ENCODE measurements at regions not wholly inside any gene's neighbourhood (a gene's known extent, or its start where the extent isn't known, plus 50 kb on each side); places are given as distances from the start of the nearest gene placed in this dataset.

DNA sequence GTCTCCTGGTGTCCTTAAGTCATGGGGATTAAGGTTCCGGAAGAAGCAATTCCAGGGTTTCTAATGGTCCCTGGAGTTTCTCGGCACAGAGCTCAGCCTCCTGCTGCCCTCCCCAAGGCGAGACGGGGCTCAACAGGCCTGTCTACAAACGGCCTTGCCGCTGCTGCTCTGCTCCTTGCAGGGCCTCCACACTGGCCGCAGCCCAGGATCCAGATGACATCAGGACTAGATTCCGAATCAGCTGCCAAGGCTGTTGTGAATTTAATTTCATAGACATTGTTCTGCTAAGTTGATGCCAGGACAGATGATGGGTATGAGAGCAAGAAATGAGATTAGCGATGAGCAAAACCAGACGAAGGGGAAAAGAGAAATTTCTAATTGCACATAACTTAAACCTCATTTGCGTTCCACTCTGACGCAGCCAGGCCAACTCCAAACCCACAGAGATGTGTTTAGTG, 103.6 kb upstream of the BACE2 start:
- Histone ChIP-seq H2BK5ac (ENCODE audit: insufficient read length, low read length) (no peak overlapping the region), H3K27me3 (ENCODE audit: insufficient read depth, low read length) (no peaks in the 10 kb centered on the region), H2BK120ac (ENCODE audit: low read depth, low read length, poor library complexity, severe bottlenecking) (no peak overlapping the region), H3K9me3 (ENCODE audit: control insufficient read depth, low read depth, low read length) (no peaks in the 10 kb centered on the region), H2AK5ac (ENCODE audit: insufficient read length, low read length) (no peak overlapping the region), H3K4me2 (ENCODE audit: insufficient read depth, insufficient read length, low read length) (no peak overlapping the region), H2AFZ (ENCODE audit: low read length) (no peak overlapping the region), H4K20me1 (ENCODE audit: control insufficient read depth, insufficient read depth, insufficient read length) (no peaks in the 10 kb centered on the region), H3K23me2 (ENCODE audit: insufficient read length, low read depth, low read length, poor library complexity, severe bottlenecking) (no peaks in the 10 kb centered on the region), H4K5ac (ENCODE audit: insufficient read length, low read depth, low read length) (no peak overlapping the region), H3K23ac (ENCODE audit: insufficient read length, low read depth, low read length) (no peak overlapping the region), H3K27ac (ENCODE audit: insufficient read length, low read depth, low read length) (no peak overlapping the region), H3K79me2 (ENCODE audit: insufficient read depth, low read length) (no peaks in the 10 kb centered on the region), H2BK12ac (ENCODE audit: insufficient read length, low read depth, low read length) (no peak overlapping the region), H3T11ph (ENCODE audit: low read length) (no peak overlapping the region), H3K4me1 (ENCODE audit: insufficient read depth, low read length) (no peaks in the 10 kb centered on the region; the same call in 1 of the 2 replicates), H4K8ac (replicated peaks; ENCODE audit: insufficient read length, low read depth, low read length) (no peak overlapping the region), H3K9ac (ENCODE audit: extremely low read depth, insufficient read length, low read length) (no peak overlapping the region), H3K4ac (ENCODE audit: low read depth, low read length) (no peak overlapping the region), H3K56ac (ENCODE audit: insufficient read length, low read depth, low read length) (no peak overlapping the region), H3K18ac (ENCODE audit: insufficient read length, low read depth, low read length) (no peak overlapping the region), H3K14ac (ENCODE audit: insufficient read depth, low read length) (no peak overlapping the region), H3K79me1 (ENCODE audit: insufficient read depth, low read depth, low read length, poor library complexity, severe bottlenecking) (no peaks in the 10 kb centered on the region), H4K91ac (ENCODE audit: insufficient read length, low read depth, low read length) (no peak overlapping the region), H2BK20ac (ENCODE audit: low read depth, low read length, poor library complexity, severe bottlenecking) (no peak overlapping the region), H2BK15ac (ENCODE audit: low read depth, low read length) (no peak overlapping the region)
- Mint-ChIP-seq H3K36me3 (ENCODE audit: insufficient read depth in 1 of 3, low read depth in 3 of 3) (peaks cover 0 to 4% (median 0%) of the 10 kb centered on the region in 3 experiments; a peak in 3 of 7 replicates), H3K27ac (no peak overlapping the region), H3K4me1 (peaks cover 24 to 25% of the 10 kb centered on the region in 2 experiments), H3K9me3 (peaks cover 7 to 8% of the 10 kb centered on the region in 2 experiments; a peak in 3 of 5 replicates), H3K4me3 (no peak overlapping the region), H3K27me3 (ENCODE audit: low read depth) (peaks cover 14% of the 10 kb centered on the region)
- DNase-seq, result no peak
- WGBS (ENCODE audit: extremely low coverage, insufficient read length, low lambda C conversion rate), result no CpG with 5 or more reads among the region's 12 CpGs
- TF ChIP-seq, protein P1, sequence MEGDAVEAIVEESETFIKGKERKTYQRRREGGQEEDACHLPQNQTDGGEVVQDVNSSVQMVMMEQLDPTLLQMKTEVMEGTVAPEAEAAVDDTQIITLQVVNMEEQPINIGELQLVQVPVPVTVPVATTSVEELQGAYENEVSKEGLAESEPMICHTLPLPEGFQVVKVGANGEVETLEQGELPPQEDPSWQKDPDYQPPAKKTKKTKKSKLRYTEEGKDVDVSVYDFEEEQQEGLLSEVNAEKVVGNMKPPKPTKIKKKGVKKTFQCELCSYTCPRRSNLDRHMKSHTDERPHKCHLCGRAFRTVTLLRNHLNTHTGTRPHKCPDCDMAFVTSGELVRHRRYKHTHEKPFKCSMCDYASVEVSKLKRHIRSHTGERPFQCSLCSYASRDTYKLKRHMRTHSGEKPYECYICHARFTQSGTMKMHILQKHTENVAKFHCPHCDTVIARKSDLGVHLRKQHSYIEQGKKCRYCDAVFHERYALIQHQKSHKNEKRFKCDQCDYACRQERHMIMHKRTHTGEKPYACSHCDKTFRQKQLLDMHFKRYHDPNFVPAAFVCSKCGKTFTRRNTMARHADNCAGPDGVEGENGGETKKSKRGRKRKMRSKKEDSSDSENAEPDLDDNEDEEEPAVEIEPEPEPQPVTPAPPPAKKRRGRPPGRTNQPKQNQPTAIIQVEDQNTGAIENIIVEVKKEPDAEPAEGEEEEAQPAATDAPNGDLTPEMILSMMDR (conservative IDR thresholded peaks at IDR 0.05), result no peak

Measured in H9 (cell line).